ENCODE measurements at regions not wholly inside any gene's neighbourhood (a gene's known extent, or its start where the extent isn't known, plus 50 kb on each side); places are given as distances from the start of the nearest gene placed in this dataset.

- TF ChIP-seq, protein P1, sequence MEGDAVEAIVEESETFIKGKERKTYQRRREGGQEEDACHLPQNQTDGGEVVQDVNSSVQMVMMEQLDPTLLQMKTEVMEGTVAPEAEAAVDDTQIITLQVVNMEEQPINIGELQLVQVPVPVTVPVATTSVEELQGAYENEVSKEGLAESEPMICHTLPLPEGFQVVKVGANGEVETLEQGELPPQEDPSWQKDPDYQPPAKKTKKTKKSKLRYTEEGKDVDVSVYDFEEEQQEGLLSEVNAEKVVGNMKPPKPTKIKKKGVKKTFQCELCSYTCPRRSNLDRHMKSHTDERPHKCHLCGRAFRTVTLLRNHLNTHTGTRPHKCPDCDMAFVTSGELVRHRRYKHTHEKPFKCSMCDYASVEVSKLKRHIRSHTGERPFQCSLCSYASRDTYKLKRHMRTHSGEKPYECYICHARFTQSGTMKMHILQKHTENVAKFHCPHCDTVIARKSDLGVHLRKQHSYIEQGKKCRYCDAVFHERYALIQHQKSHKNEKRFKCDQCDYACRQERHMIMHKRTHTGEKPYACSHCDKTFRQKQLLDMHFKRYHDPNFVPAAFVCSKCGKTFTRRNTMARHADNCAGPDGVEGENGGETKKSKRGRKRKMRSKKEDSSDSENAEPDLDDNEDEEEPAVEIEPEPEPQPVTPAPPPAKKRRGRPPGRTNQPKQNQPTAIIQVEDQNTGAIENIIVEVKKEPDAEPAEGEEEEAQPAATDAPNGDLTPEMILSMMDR (IDR thresholded peaks at IDR 0.05) = no peak
- TF ChIP-seq EP300 (IDR thresholded peaks at IDR 0.05) (no peak), POLR2A (IDR thresholded peaks at IDR 0.05) (no peak), POLR2AphosphoS5 (IDR thresholded peaks at IDR 0.05) (no peak)
Measured at GRCh38 chr14:52166822-52167221, 98.0 kb upstream of the NID2 start.
